GM12878 (cell line): ENCODE measurements at regions not wholly inside any gene's neighbourhood (a gene's known extent, or its start where the extent isn't known, plus 50 kb on each side); places are given as distances from the start of the nearest gene placed in this dataset.

Experiments
- BACH1 ChIP-seq: fragments of 450-650 bp; IDR thresholded peaks from 2 replicates; pipeline ENCODE4 v1.6.1; 2017; ENCODE audit warnings: mild to moderate bottlenecking, borderline replicate concordance
- CHD1 ChIP-seq: IDR thresholded peaks from 2 replicates; pipeline ENCODE4 v1.6.1; 2012; ENCODE audit warnings: low read depth, low read length, improper control_type of control experiment
- ESRRA ChIP-seq: IDR thresholded peaks from 2 replicates; pipeline ENCODE4 v1.6.1; 2012; ENCODE audit warnings: mild to moderate bottlenecking, low read length, improper control_type of control experiment
- NFIC ChIP-seq: IDR thresholded peaks from 2 replicates; pipeline ENCODE4 v1.6.1; 2012; ENCODE audit warnings: low read depth, mild to moderate bottlenecking, inconsistent platforms, low read length, moderate library complexity
- NFXL1 ChIP-seq: fragments of 450-650 bp; IDR thresholded peaks from 2 replicates; pipeline ENCODE4 v1.6.1; 2017; ENCODE audit warnings: antibody characterized with exemption, mild to moderate bottlenecking, borderline replicate concordance
- NFYB ChIP-seq: IDR thresholded peaks from 2 replicates; pipeline ENCODE4 v1.6.1; 2011; ENCODE audit warnings: low read depth, mild to moderate bottlenecking, low read length, improper control_type of control experiment, moderate library complexity; ENCODE audit not compliant: insufficient read depth
- RFX5 ChIP-seq: IDR thresholded peaks from 2 replicates; pipeline ENCODE4 v1.6.1; 2011; ENCODE audit warnings: low read depth, low read length, improper control_type of control experiment
- SIX5 ChIP-seq: IDR thresholded peaks from 2 replicates; pipeline ENCODE4 v1.6.1; 2011; ENCODE audit warnings: mild to moderate bottlenecking, low read depth, low read length, moderate library complexity; ENCODE audit not compliant: severe bottlenecking
- SMARCA5 ChIP-seq: fragments of 450-650 bp; IDR thresholded peaks from 2 replicates; pipeline ENCODE4 v1.6.1; 2017; ENCODE audit warnings: mild to moderate bottlenecking
- SP1 ChIP-seq: IDR thresholded peaks from one replicate; pipeline ENCODE4 v1.6.1; 2011; ENCODE audit warnings: low read depth, low read length
- ZBED1 ChIP-seq: IDR thresholded peaks from 2 replicates; pipeline ENCODE4 v1.6.1; 2016; ENCODE audit warnings: borderline replicate concordance
- ZBTB4 ChIP-seq: fragments of 450-650 bp; formaldehyde crosslinking; IDR thresholded peaks from 2 replicates; pipeline ENCODE4 v1.4.0; 2022; ENCODE audit warnings: mild to moderate bottlenecking, moderate library complexity
- TF ChIP-seq, protein P1 (sequence below): fragments of 450-650 bp; IDR thresholded peaks from 2 replicates; pipeline ENCODE4 v1.6.1; 2017; ENCODE audit warnings: mild to moderate bottlenecking, moderate library complexity

- TF ChIP-seq, protein P1, sequence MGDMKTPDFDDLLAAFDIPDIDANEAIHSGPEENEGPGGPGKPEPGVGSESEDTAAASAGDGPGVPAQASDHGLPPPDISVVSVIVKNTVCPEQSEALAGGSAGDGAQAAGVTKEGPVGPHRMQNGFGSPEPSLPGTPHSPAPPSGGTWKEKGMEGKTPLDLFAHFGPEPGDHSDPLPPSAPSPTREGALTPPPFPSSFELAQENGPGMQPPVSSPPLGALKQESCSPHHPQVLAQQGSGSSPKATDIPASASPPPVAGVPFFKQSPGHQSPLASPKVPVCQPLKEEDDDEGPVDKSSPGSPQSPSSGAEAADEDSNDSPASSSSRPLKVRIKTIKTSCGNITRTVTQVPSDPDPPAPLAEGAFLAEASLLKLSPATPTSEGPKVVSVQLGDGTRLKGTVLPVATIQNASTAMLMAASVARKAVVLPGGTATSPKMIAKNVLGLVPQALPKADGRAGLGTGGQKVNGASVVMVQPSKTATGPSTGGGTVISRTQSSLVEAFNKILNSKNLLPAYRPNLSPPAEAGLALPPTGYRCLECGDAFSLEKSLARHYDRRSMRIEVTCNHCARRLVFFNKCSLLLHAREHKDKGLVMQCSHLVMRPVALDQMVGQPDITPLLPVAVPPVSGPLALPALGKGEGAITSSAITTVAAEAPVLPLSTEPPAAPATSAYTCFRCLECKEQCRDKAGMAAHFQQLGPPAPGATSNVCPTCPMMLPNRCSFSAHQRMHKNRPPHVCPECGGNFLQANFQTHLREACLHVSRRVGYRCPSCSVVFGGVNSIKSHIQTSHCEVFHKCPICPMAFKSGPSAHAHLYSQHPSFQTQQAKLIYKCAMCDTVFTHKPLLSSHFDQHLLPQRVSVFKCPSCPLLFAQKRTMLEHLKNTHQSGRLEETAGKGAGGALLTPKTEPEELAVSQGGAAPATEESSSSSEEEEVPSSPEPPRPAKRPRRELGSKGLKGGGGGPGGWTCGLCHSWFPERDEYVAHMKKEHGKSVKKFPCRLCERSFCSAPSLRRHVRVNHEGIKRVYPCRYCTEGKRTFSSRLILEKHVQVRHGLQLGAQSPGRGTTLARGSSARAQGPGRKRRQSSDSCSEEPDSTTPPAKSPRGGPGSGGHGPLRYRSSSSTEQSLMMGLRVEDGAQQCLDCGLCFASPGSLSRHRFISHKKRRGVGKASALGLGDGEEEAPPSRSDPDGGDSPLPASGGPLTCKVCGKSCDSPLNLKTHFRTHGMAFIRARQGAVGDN: no peak
- TF ChIP-seq ZBED1: no peak
- no peak for TF ChIP-seq NFYB
- no peak for TF ChIP-seq CHD1
- no peak for TF ChIP-seq SP1
- no peak for TF ChIP-seq ESRRA
- no peak for TF ChIP-seq SMARCA5
- TF ChIP-seq ZBTB4: no peak
- no peak for TF ChIP-seq RFX5
- no peak for TF ChIP-seq BACH1
- TF ChIP-seq NFXL1: no peak
- TF ChIP-seq NFIC: no peak
- TF ChIP-seq SIX5: no peak
- TF ChIP-seq, all 136 proteins: peak for 0
These were observed 127.8 kb upstream of the HABP2 start (continued) for GRCh38 chr10:113425008-113425407.
